Uterus (tissue), 2 donors: ENCODE measurements at regions not wholly inside any gene's neighbourhood (a gene's known extent, or its start where the extent isn't known, plus 50 kb on each side); places are given as distances from the start of the nearest gene placed in this dataset.
"Not testable (repeated sequence)": the region's sequence is repeated elsewhere in the genome, so short reads cannot be mapped to it uniquely, and the experiment has no call there.

Source experiments
- CTCF ChIP-seq, 4 experiments: fragments of 200-600 bp in 2 of 4; fragments of 450-650 bp in 2 of 4; sonication (generic) in 2 of 4; IDR thresholded peaks; one replicate each; pipeline ENCODE4 v1.5.1; 2016 to 2019; ENCODE audit warnings: antibody characterized with exemption in 4 of 4, mild to moderate bottlenecking in 2 of 4, moderate library complexity in 1 of 4
- POLR2A ChIP-seq, 2 donors: fragments of 450-650 bp; IDR thresholded peaks; one replicate each; pipeline ENCODE4 v1.6.1; 2016; ENCODE audit warnings: antibody characterized with exemption in 2 of 2, mild to moderate bottlenecking in 1 of 2, moderate library complexity in 1 of 2

GRCh38 chr15:20440390-20440789, 101.2 kb downstream of the GOLGA6L6 start:
- not testable (repeated sequence) for TF ChIP-seq CTCF, POLR2A (IDR thresholded peaks at IDR 0.05)
